ENCODE measurements at regions not wholly inside any gene's neighbourhood (a gene's known extent, or its start where the extent isn't known, plus 50 kb on each side); places are given as distances from the start of the nearest gene placed in this dataset.

DNA sequence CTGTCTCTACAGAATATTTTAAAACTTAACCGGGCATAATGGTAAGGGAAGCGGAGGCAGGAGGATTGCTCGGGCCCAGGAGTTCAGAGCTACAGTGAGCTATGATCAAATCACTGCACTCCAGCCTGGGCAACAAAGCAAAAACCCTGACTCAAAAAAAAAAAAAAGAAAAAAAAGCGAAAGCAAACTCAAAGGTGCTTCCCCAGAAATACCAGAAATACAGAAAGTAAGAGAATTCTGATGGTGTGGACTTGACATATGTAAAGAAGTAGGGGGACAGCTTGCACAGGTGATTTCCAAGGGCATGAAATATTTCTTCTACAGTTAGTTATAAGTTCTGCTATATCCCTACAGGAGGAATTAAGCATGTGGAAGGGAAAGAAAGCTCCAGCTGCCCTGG is 69.7 kb upstream of the APBB1IP start:
- TF ChIP-seq, protein P1, sequence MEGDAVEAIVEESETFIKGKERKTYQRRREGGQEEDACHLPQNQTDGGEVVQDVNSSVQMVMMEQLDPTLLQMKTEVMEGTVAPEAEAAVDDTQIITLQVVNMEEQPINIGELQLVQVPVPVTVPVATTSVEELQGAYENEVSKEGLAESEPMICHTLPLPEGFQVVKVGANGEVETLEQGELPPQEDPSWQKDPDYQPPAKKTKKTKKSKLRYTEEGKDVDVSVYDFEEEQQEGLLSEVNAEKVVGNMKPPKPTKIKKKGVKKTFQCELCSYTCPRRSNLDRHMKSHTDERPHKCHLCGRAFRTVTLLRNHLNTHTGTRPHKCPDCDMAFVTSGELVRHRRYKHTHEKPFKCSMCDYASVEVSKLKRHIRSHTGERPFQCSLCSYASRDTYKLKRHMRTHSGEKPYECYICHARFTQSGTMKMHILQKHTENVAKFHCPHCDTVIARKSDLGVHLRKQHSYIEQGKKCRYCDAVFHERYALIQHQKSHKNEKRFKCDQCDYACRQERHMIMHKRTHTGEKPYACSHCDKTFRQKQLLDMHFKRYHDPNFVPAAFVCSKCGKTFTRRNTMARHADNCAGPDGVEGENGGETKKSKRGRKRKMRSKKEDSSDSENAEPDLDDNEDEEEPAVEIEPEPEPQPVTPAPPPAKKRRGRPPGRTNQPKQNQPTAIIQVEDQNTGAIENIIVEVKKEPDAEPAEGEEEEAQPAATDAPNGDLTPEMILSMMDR (IDR thresholded peaks at IDR 0.05): no peak
- no peak for TF ChIP-seq CEBPB (IDR thresholded peaks at IDR 0.05)
- TF ChIP-seq, protein P2, sequence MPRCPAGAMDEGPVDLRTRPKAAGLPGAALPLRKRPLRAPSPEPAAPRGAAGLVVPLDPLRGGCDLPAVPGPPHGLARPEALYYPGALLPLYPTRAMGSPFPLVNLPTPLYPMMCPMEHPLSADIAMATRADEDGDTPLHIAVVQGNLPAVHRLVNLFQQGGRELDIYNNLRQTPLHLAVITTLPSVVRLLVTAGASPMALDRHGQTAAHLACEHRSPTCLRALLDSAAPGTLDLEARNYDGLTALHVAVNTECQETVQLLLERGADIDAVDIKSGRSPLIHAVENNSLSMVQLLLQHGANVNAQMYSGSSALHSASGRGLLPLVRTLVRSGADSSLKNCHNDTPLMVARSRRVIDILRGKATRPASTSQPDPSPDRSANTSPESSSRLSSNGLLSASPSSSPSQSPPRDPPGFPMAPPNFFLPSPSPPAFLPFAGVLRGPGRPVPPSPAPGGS (IDR thresholded peaks at IDR 0.05): no peak
- TF ChIP-seq POLR2A (IDR thresholded peaks at IDR 0.05; ENCODE audit: low read length): no peak
- TF ChIP-seq JUN (IDR thresholded peaks at IDR 0.05): no peak
- TF ChIP-seq, protein P3, sequence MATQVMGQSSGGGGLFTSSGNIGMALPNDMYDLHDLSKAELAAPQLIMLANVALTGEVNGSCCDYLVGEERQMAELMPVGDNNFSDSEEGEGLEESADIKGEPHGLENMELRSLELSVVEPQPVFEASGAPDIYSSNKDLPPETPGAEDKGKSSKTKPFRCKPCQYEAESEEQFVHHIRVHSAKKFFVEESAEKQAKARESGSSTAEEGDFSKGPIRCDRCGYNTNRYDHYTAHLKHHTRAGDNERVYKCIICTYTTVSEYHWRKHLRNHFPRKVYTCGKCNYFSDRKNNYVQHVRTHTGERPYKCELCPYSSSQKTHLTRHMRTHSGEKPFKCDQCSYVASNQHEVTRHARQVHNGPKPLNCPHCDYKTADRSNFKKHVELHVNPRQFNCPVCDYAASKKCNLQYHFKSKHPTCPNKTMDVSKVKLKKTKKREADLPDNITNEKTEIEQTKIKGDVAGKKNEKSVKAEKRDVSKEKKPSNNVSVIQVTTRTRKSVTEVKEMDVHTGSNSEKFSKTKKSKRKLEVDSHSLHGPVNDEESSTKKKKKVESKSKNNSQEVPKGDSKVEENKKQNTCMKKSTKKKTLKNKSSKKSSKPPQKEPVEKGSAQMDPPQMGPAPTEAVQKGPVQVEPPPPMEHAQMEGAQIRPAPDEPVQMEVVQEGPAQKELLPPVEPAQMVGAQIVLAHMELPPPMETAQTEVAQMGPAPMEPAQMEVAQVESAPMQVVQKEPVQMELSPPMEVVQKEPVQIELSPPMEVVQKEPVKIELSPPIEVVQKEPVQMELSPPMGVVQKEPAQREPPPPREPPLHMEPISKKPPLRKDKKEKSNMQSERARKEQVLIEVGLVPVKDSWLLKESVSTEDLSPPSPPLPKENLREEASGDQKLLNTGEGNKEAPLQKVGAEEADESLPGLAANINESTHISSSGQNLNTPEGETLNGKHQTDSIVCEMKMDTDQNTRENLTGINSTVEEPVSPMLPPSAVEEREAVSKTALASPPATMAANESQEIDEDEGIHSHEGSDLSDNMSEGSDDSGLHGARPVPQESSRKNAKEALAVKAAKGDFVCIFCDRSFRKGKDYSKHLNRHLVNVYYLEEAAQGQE (IDR thresholded peaks at IDR 0.05): no peak
- TF ChIP-seq NR3C1 (IDR thresholded peaks at IDR 0.05): no peak
- TF ChIP-seq, protein P4, sequence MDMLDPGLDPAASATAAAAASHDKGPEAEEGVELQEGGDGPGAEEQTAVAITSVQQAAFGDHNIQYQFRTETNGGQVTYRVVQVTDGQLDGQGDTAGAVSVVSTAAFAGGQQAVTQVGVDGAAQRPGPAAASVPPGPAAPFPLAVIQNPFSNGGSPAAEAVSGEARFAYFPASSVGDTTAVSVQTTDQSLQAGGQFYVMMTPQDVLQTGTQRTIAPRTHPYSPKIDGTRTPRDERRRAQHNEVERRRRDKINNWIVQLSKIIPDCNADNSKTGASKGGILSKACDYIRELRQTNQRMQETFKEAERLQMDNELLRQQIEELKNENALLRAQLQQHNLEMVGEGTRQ (IDR thresholded peaks at IDR 0.05): no peak
- no peak for TF ChIP-seq RCOR1 (IDR thresholded peaks at IDR 0.05; ENCODE audit: low read depth, low read length)
- no peak for TF ChIP-seq EP300 (IDR thresholded peaks at IDR 0.05)
- TF ChIP-seq EHMT2 (IDR thresholded peaks at IDR 0.05; ENCODE audit: low read depth): no peak
- no peak for TF ChIP-seq ZSCAN20 (CRISPR knock-in tag; IDR thresholded peaks at IDR 0.05)
- TF ChIP-seq RFX5 (IDR thresholded peaks at IDR 0.05): no peak
